Lung (tissue), 11 donors: ENCODE measurements at regions not wholly inside any gene's neighbourhood (a gene's known extent, or its start where the extent isn't known, plus 50 kb on each side); places are given as distances from the start of the nearest gene placed in this dataset.

ENCODE experiments used
- ATAC-seq: fragments of 200-7000 bp; cut with Tn5 transposase; one replicate; pipeline ENCODE4 v1.9.1; 2020; ENCODE audit warnings: moderate number of reproducible peaks; ENCODE audit not compliant: insufficient read depth, low FRiP score
- DNase-seq, 3 donors: peaks; one replicate each; pipeline ENCODE4 v3.0.0-alpha.2; 2013 to 2017
- H3K27ac ChIP-seq, 2 donors: one replicate each; pipeline ENCODE4 v1.5.1; 2013; ENCODE audit warnings: mild to moderate bottlenecking in 2 of 2, moderate library complexity in 2 of 2, control low read depth in 1 of 2, inconsistent platforms in 1 of 2, low read depth in 1 of 2, low read length in 1 of 2
- H3K27me3 ChIP-seq, 3 donors: one replicate each; pipeline ENCODE4 v1.5.1; 2013; ENCODE audit warnings: low read length in 2 of 3; ENCODE audit not compliant: control insufficient read depth in 3 of 3, insufficient read depth in 3 of 3
- H3K36me3 ChIP-seq, 4 donors: one replicate each; pipeline ENCODE4 v1.5.1; 2013; ENCODE audit warnings: low read length in 4 of 4, mild to moderate bottlenecking in 1 of 4, moderate library complexity in 1 of 4; ENCODE audit not compliant: control insufficient read depth in 4 of 4, insufficient read depth in 4 of 4
- H3K4me1 ChIP-seq, 5 donors: one replicate each; pipeline ENCODE4 v1.5.1; 2013; ENCODE audit warnings: low read length in 5 of 5, mild to moderate bottlenecking in 2 of 5, moderate library complexity in 1 of 5; ENCODE audit not compliant: control insufficient read depth in 5 of 5, insufficient read depth in 5 of 5
- H3K4me3 ChIP-seq: one replicate; pipeline ENCODE4 v1.5.1; 2013; ENCODE audit warnings: mild to moderate bottlenecking, control low read depth, moderate library complexity
- H3K9ac ChIP-seq, 2 donors: one replicate each; pipeline ENCODE4 v1.5.1; 2013; ENCODE audit warnings: low read length in 2 of 2, control low read depth in 1 of 2; ENCODE audit not compliant: insufficient read depth in 1 of 2
- H3K9me3 ChIP-seq, 4 donors: one replicate each; pipeline ENCODE4 v1.5.1; 2013; ENCODE audit warnings: low read length in 3 of 4, mild to moderate bottlenecking in 1 of 4, moderate library complexity in 1 of 4; ENCODE audit not compliant: control insufficient read depth in 4 of 4, insufficient read depth in 3 of 4
- CTCF ChIP-seq: IDR thresholded peaks from 2 replicates; pipeline ENCODE4 v1.5.1; 2012; ENCODE audit warnings: mild to moderate bottlenecking; ENCODE audit errors: control extremely low read depth, extremely low read depth
- WGBS, 2 donors: extraction: QIAGEN DNeasy Blood & Tissue Kit; methylation state at CpG; one replicate each; pipeline ENCODE4 v1.1.7; 2013; 5-methylcytosine and 5-hydroxymethylcytosine counted together
- donor health status: control.
- donor health status: control.
- donor health status: Bipolar disorder and iron deficiency.
- donor health status: healthy.
- donor health status: DM: yes; HTN: yes; CAD: no.

- peak; percentile 82 for ATAC-seq
- TF ChIP-seq CTCF, result peak; percentile 42
- WGBS, 2 donors, result 21 to 26% methylated on average over 4 of the region's 4 CpGs
Measured at GRCh38 chr18:45384137-45384961, 230.9 kb upstream of the SLC14A2 start.

GRCh38 chr18:45384962-45385315, 230.3 kb upstream of the SLC14A2 start:
- Histone ChIP-seq H3K4me3 (no peak overlapping the region), H3K9ac (no peak overlapping the region), H3K4me1 (peaks cover 0 to 4% (median 0%) of the 10 kb centered on the region in 5 donors), H3K9me3 (no peaks in the 10 kb centered on the region), H3K36me3 (no peaks in the 10 kb centered on the region), H3K27ac (no peak overlapping the region), H3K27me3 (no peaks in the 10 kb centered on the region)
- no peak for TF ChIP-seq CTCF
- WGBS, 2 donors, result 29 to 41% methylated on average over 9 of the region's 9 CpGs
- no peak for ATAC-seq
- peak in 1 of 3 donors; percentile 38 for DNase-seq

More at GRCh38 chr18:45384137-45384961, 230.9 kb upstream of the SLC14A2 start:
- peaks cover 0 to 4% (median 0%) of the 10 kb centered on the region in 5 donors for H3K4me1 ChIP-seq
- no peak overlapping the region for H3K9ac ChIP-seq
- no peak overlapping the region for H3K4me3 ChIP-seq
- H3K9me3 ChIP-seq, result no peaks in the 10 kb centered on the region
- H3K36me3 ChIP-seq, result no peaks in the 10 kb centered on the region
- H3K27me3 ChIP-seq, result no peaks in the 10 kb centered on the region
- H3K27ac ChIP-seq, result no peak overlapping the region
- peak; percentile 63 to 71 (median 70) for DNase-seq

GRCh38 chr18:45386041-45386655, 229.1 kb upstream of the SLC14A2 start:
- Histone ChIP-seq H3K9me3 (no peaks in the 10 kb centered on the region), H3K9ac (no peak overlapping the region), H3K27me3 (no peaks in the 10 kb centered on the region), H3K4me3 (no peak overlapping the region), H3K36me3 (no peaks in the 10 kb centered on the region), H3K4me1 (peaks cover 0 to 4% (median 0%) of the 10 kb centered on the region in 5 donors), H3K27ac (no peak overlapping the region)
- ATAC-seq (no peak), DNase-seq (peak; percentile 47 to 72 (median 55))
- no peak for TF ChIP-seq CTCF
- 67 to 70% methylated on average over 7 of the region's 7 CpGs for WGBS, 2 donors
